Naive B cell (primary cell): ENCODE measurements at regions not wholly inside any gene's neighbourhood (a gene's known extent, or its start where the extent isn't known, plus 50 kb on each side); places are given as distances from the start of the nearest gene placed in this dataset.
"Not testable (repeated sequence)": the region's sequence is repeated elsewhere in the genome, so short reads cannot be mapped to it uniquely, and the experiment has no call there.

Experiments used
- ATAC-seq, 2 donors: fragments of 150-1000 bp; cut with Tn5 transposase; 2 replicates each; pipeline ENCODE4 v1.10.0; 2021; ENCODE audit warnings: low read depth in 2 of 2, mild to moderate bottlenecking in 2 of 2, moderate library complexity in 2 of 2
- DNase-seq: peaks from one replicate; pipeline ENCODE4 v3.0.0; 2022
- H3K27ac Mint-ChIP-seq, 6 donors: one replicate each; pipeline ENCODE4 v1.8.0; 2020 to 2022; ENCODE audit warnings: mild to moderate bottlenecking in 6 of 6, mixed read lengths in 6 of 6, moderate library complexity in 5 of 6, inconsistent platforms in 2 of 6
- H3K27me3 Mint-ChIP-seq, 3 donors: one replicate each; pipeline ENCODE4 v1.8.0; 2021 to 2022; ENCODE audit warnings: mixed read lengths in 3 of 3, mild to moderate bottlenecking in 1 of 3
- H3K36me3 Mint-ChIP-seq, 2 donors: one replicate each; pipeline ENCODE4 v1.8.0; 2020 to 2022; ENCODE audit warnings: mixed read lengths in 2 of 2, inconsistent platforms in 1 of 2, mild to moderate bottlenecking in 1 of 2
- H3K4me1 Mint-ChIP-seq, 3 donors: one replicate each; pipeline ENCODE4 v1.8.0; 2020 to 2022; ENCODE audit warnings: mixed read lengths in 3 of 3, inconsistent platforms in 1 of 3, mild to moderate bottlenecking in 1 of 3, moderate library complexity in 1 of 3
- H3K4me3 Mint-ChIP-seq, 8 donors: one replicate each; pipeline ENCODE4 v1.8.0; 2020 to 2022; ENCODE audit warnings: mild to moderate bottlenecking in 8 of 8, mixed read lengths in 8 of 8, moderate library complexity in 8 of 8, inconsistent platforms in 2 of 8
- H3K9me3 Mint-ChIP-seq, 7 donors: one replicate each; pipeline ENCODE4 v1.8.0; 2020 to 2022; ENCODE audit warnings: mixed read lengths in 7 of 7, mild to moderate bottlenecking in 5 of 7, inconsistent platforms in 2 of 7, moderate library complexity in 1 of 7

DNA sequence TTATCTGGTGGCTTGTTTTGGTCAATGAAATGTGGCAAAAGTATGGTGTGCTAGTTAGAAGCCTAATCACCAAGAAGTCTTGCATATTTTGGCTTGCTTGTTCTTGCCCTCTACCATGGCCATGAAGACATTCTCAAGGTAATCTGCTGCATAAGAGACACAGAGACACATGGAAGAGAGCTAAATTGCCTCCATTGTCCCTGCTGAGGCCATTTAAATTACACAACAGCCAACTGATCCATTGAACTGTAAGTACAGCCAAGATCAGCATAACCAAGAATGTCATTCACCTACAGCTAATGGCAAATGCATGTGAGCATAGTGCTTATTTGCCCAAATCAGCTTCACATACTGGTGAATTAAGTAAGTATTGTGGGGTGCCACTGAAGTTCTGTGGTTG, 603.8 kb downstream of the FRK start:
- no peaks in the 10 kb centered on the region for H3K27me3 Mint-ChIP-seq
- no peaks in the 10 kb centered on the region for H3K4me1 Mint-ChIP-seq
- DNase-seq, result no peak
- no peak overlapping the region for H3K4me3 Mint-ChIP-seq
- no peak overlapping the region for H3K27ac Mint-ChIP-seq
- no peak for ATAC-seq
- peaks cover 0 to 5% (median 0%) of the 10 kb centered on the region in 7 donors for H3K9me3 Mint-ChIP-seq
- H3K36me3 Mint-ChIP-seq, result no peaks in the 10 kb centered on the region

DNA sequence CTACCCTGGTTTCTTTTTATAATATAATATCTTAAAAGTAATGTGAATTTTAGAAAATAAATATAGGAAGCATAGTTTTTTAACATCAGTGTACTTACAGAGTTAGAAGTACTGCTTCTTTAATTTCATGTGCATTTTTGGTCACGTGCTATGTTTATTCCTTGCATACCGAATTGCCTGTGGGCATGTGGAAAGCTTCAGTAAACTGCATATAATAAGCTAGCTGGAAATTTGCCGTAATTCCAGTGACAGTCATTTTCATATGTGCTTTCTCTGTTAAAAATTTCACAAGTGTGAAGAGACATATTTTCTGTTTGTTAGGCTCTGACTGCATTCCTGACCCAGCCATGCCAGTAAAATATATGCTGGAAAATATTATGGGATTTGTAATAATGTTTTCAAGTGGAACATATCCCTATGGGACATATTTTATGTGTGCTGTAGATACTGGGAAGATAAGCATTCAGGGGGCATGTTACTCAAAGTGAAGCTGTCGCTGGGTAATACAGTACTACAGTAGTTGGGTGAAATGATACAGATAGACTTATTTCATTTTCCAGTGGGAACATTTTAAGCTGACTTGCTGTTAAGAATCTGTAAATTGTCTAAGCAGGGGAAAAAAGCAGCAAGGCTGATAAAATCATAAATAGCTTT, 616.7 kb downstream of the FRK start:
- H3K27me3 Mint-ChIP-seq, result no peaks in the 10 kb centered on the region
- H3K4me1 Mint-ChIP-seq, result no peaks in the 10 kb centered on the region
- no peak for DNase-seq
- peaks cover 0 to 13% (median 2%) of the 10 kb centered on the region in 7 donors for H3K9me3 Mint-ChIP-seq
- no peak overlapping the region for H3K4me3 Mint-ChIP-seq
- H3K27ac Mint-ChIP-seq, result no peak overlapping the region
- H3K36me3 Mint-ChIP-seq, result no peaks in the 10 kb centered on the region
- ATAC-seq, result no peak

DNA sequence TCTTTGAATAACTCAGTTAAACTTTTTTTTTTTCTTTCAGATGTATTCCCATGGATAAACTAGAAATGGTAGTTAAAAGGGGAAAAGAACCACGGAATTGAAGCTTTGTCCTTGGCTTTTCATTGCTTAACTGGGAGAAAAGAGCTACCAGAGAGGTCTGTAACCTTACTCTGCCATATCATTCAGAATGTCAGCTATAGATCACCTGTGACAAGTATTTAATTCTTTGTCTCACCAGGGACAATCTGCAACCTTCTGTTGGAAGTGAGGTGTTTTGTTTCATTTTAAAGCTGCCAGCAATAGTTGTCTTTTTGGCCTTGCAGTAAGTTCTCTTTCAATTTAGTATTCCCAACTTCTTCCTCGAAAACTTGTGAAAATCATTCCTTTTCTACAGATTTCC, 618.4 kb downstream of the FRK start:
- Mint-ChIP-seq H3K36me3 (no peaks in the 10 kb centered on the region), H3K27ac (no peak overlapping the region), H3K27me3 (no peaks in the 10 kb centered on the region), H3K9me3 (peaks cover 0 to 13% (median 4%) of the 10 kb centered on the region in 7 donors), H3K4me1 (no peaks in the 10 kb centered on the region), H3K4me3 (no peak overlapping the region)
- ATAC-seq, result no peak
- DNase-seq, result no peak

DNA sequence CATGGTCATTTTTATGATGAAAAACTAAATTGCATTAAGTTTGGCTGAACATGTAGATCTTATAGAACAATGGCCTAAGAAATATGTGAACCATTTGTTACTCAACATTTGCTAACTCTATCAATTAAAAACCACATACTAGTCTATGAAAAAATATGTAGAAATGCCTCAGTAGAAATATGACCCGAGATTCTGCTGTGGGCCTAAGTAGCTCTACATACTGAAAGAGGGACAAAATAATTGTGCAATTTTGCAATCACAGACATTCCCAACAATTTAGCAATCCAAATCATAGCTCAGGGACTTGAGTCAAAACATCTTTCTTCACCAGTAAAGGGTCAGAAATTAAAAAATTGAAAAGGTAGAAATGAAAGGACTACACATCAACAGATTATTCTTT, 619.0 kb downstream of the FRK start:
- H3K36me3 Mint-ChIP-seq, result no peaks in the 10 kb centered on the region
- no peak overlapping the region for H3K4me3 Mint-ChIP-seq
- H3K27me3 Mint-ChIP-seq, result no peaks in the 10 kb centered on the region
- no peak overlapping the region for H3K27ac Mint-ChIP-seq
- ATAC-seq (no peak), DNase-seq (no peak)
- H3K9me3 Mint-ChIP-seq, result peaks cover 0 to 11% (median 4%) of the 10 kb centered on the region in 7 donors
- no peaks in the 10 kb centered on the region for H3K4me1 Mint-ChIP-seq

DNA sequence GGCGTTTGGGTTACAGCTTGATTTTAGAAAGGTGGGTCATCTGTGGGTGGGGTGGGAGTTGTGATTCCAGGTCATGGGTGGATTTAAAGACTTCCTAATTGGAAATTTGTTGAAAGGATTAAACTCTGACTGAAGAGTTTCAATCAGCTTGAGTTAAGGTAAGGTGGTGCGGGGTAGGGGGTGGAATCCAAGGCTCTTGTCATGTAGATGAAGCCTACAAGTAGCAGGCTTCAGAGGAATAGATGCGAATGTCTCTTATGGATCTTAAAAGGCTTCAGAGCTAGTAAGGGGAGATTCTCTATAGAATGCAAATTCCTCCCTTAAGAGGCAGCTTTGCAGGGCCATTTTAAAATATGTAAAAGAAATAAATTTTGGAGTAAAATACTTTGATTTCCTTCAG, 645.3 kb downstream of the FRK start:
- ATAC-seq, result no peak
- no peaks in the 10 kb centered on the region for H3K4me1 Mint-ChIP-seq
- H3K27me3 Mint-ChIP-seq, result no peaks in the 10 kb centered on the region
- no peaks in the 10 kb centered on the region for H3K36me3 Mint-ChIP-seq
- no peak for DNase-seq
- H3K9me3 Mint-ChIP-seq, result peaks cover 0 to 14% (median 3%) of the 10 kb centered on the region in 7 donors
- no peak overlapping the region for H3K27ac Mint-ChIP-seq
- H3K4me3 Mint-ChIP-seq, result no peak overlapping the region

DNA sequence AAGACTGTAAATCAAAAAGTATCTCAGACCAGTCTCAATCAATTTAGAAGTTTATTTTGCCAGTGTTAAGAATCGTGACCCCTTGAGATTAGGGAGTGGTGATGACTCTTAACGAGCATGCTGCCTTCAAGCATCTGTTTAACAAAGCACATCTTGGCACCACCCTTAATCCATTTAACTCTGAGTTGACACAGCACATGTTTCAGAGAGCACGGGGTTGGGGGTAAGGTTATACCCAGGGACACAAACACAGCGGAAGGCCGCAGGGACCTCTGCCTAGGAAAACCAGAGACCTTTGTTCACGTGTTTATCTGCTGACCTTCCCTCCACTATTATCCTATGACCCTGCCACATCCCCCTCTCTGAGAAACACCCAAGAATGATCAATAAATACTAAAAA, 645.8 kb downstream of the FRK start:
- H3K9me3 Mint-ChIP-seq, result peaks cover 0 to 14% (median 3%) of the 10 kb centered on the region in 7 donors
- not testable (repeated sequence) for H3K4me1 Mint-ChIP-seq, H3K4me3 Mint-ChIP-seq, ATAC-seq, H3K27me3 Mint-ChIP-seq, H3K27ac Mint-ChIP-seq, H3K36me3 Mint-ChIP-seq, DNase-seq

DNA sequence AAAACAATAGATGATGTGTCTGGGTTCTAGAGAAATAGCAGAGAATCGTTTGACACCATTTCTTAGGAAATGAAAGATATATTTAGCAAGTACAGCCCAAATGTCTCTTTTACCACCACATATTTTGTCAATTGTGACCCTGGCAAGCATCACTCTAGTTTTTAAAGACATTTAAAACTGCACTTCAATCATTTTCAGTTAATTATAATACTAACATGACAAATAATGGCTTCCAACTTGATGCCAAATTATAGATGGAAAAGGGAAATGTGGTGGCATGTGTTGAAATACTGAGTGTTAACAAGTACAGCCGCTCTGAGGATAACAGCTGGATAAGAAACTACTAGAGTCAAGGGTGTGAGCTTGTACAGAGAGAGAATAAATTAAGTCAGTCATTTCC, 648.9 kb downstream of the FRK start:
- Mint-ChIP-seq H3K27me3 (no peaks in the 10 kb centered on the region), H3K36me3 (no peaks in the 10 kb centered on the region), H3K27ac (no peak overlapping the region), H3K4me1 (no peaks in the 10 kb centered on the region), H3K9me3 (peaks cover 0 to 8% (median 2%) of the 10 kb centered on the region in 7 donors), H3K4me3 (no peak overlapping the region)
- DNase-seq, result no peak
- no peak for ATAC-seq

DNA sequence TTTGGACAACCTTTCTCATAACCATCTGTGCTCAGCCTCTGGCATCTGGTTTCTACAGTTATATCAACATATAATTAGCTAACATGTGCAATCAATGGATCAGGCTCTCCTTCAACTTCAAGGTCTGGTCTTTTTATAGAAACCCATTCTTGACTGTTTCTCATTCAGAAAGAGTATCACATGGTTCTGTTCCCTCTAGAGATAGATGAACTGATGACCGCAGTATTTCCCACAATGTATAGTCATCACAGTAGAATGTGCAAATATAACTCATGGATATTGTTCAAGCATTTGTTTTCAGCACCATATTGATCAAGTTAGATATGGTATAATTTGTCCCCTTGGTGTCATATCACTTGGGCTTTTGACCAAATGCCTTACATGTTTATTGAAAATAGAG, 656.2 kb downstream of the FRK start:
- DNase-seq (no peak), ATAC-seq (no peak)
- H3K36me3 Mint-ChIP-seq, result no peaks in the 10 kb centered on the region
- H3K9me3 Mint-ChIP-seq, result peaks cover 4 to 17% (median 9%) of the 10 kb centered on the region in 7 donors
- no peaks in the 10 kb centered on the region for H3K4me1 Mint-ChIP-seq
- no peak overlapping the region for H3K4me3 Mint-ChIP-seq
- no peak overlapping the region for H3K27ac Mint-ChIP-seq
- no peaks in the 10 kb centered on the region for H3K27me3 Mint-ChIP-seq

DNA sequence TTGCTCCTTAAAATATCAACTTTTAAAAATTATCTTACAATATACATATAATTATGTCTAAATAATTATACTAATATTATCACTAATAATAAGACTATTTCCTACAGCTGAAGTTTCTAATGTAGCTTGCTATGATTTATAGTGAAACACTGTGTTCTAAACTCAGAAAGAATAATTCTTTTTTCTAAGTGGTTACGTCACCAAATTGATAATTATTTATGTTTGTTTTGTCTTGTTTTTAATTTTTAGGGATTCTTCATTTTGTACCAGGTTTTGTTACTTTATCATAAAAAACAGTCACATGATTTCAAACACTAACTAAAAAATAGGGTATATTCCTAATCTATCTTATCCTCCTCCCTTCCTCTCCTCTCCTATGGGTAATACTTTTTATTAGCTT, 662.1 kb downstream of the FRK start:
- Mint-ChIP-seq H3K4me3 (no peak overlapping the region), H3K4me1 (no peaks in the 10 kb centered on the region), H3K9me3 (peaks cover 6 to 22% (median 9%) of the 10 kb centered on the region in 7 donors), H3K36me3 (no peaks in the 10 kb centered on the region), H3K27ac (no peak overlapping the region), H3K27me3 (no peaks in the 10 kb centered on the region)
- ATAC-seq, result no peak
- DNase-seq, result no peak

DNA sequence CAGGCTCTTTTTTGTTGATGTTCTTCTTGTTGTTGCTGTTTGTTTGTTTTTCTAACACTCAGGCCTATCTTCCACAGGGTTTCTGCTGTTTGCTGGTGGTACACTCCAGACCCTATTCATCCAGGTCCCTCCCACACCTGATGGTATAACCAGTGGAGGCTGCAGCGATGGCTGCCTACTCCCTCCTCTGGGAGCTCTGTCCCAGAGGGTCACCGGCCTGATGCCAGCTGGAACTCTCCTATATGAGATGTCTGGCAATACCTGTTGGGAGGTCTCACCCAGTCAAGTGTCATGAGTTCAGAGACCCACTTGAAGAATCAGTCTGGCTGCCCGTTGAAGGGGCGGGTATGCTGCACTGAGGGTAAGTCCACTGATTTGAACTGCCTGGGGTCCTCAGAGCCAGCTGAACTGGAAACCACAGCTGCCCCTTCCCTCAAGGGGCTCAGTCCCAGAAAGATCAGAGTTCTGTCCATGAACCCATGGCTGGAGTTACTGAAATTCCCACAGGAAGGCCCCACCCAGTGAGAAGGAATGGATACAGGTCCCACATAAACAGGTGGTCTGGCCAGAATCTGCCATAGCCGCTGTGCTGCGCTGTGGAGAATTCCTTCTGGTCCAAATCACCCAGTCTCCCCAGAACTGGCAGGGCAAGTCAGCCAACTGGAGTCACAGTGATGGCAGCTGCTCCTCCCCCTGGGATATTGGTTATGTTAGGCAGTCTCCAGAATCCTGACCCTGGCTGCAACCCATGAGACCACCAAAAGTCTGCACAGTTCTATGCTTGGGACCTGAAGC, 664.4 kb downstream of the FRK start:
- no peak for ATAC-seq
- no peaks in the 10 kb centered on the region for H3K4me1 Mint-ChIP-seq
- H3K4me3 Mint-ChIP-seq, result peak overlapping the region in 1 of 8 donors; percentile 23
- H3K36me3 Mint-ChIP-seq, result no peaks in the 10 kb centered on the region
- no peak overlapping the region for H3K27ac Mint-ChIP-seq
- no peak for DNase-seq
- no peaks in the 10 kb centered on the region for H3K27me3 Mint-ChIP-seq
- peaks cover 4 to 30% (median 15%) of the 10 kb centered on the region in 7 donors for H3K9me3 Mint-ChIP-seq

DNA sequence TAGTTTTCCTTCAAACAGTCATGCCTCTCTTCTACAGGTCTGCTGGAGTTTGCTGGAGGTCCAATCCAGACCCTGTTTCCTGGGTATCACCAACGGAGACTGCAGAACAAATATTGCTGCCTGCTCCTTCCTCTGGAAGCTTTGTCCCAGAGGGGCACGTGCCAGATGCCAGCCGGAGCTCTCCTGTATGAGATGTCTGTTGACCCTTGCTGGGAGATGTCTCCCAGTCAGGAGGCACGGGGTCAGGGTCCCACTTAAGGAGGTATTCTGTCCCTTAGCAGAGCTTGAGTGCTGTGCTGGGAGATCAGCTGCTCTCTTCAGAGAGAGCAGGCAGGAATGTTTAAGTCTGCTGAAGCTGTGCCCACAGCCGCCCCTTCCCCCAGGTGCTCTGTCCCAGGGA, 666.9 kb downstream of the FRK start:
- Mint-ChIP-seq H3K27me3 (no peaks in the 10 kb centered on the region), H3K9me3 (peaks cover 13 to 34% (median 20%) of the 10 kb centered on the region in 7 donors), H3K36me3 (no peaks in the 10 kb centered on the region), H3K27ac (no peak overlapping the region), H3K4me3 (no peak overlapping the region), H3K4me1 (no peaks in the 10 kb centered on the region)
- DNase-seq (no peak), ATAC-seq (no peak)

DNA sequence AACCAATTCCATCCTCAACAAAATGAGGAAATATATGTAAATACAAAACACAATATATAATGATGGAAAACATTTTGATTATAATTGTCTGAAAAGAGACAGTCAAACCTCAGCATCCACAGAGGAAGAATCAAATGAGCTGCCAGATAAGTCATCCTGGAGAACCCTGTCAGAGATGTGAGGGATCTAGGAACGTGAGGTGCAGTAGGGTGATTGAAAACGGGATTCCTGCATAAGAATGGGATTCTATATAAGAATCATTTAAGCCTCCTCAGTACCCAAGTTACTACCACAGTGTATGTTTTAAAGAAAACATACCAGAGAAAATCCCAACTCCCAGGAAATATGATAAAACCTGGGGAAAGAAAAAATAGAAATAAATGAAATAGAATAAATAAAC, 690.5 kb downstream of the FRK start:
- ATAC-seq (no peak), DNase-seq (no peak)
- Mint-ChIP-seq H3K36me3 (no peaks in the 10 kb centered on the region), H3K27ac (no peak overlapping the region), H3K4me1 (no peaks in the 10 kb centered on the region), H3K4me3 (no peak overlapping the region), H3K27me3 (no peaks in the 10 kb centered on the region), H3K9me3 (peaks cover 0 to 20% (median 10%) of the 10 kb centered on the region in 7 donors)

DNA sequence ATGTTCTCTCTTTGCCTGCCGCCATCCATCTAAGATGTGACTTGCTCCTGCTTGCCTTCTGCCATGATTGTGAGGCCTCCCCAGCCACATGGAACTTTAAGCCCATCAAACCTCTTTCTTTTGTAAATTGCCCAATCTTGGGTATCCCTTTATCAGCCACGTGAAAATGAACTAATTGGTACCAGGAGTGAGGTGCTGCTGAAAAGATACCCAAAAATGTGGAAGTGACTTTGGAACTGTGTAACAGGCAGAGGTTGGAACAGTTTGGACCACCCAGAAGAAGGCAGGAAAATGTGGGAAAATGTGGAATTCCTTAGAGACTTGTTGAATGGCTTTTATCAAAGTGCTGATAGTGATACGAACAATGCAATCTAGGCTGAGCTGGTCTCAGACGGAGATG, 694.9 kb downstream of the FRK start:
- H3K4me3 Mint-ChIP-seq, result no peak overlapping the region
- DNase-seq, result no peak
- no peak for ATAC-seq
- H3K36me3 Mint-ChIP-seq, result no peaks in the 10 kb centered on the region
- peaks cover 0 to 20% (median 13%) of the 10 kb centered on the region in 7 donors for H3K9me3 Mint-ChIP-seq
- no peaks in the 10 kb centered on the region for H3K4me1 Mint-ChIP-seq
- H3K27me3 Mint-ChIP-seq, result no peaks in the 10 kb centered on the region
- no peak overlapping the region for H3K27ac Mint-ChIP-seq

DNA sequence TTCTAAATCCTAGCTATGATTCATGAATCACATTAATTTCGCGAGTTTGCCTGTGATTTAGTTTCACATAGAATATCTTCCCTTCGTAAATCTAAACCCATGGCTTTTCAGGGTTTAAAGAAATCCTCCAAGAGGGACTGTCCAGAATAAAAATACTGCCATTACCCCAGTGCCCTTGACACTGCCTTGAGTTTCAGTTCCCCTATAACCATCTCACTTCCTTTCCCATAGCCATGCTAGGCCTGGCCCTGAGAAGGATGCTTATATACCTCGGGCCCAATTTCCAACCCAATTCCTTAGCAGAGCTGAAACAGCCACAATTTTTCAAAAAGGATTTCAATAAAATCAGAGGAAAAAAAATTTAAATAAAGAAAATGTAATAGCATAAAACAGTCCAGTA, 697.3 kb downstream of the FRK start:
- ATAC-seq (no peak), DNase-seq (no peak)
- H3K4me1 Mint-ChIP-seq, result no peaks in the 10 kb centered on the region
- no peaks in the 10 kb centered on the region for H3K27me3 Mint-ChIP-seq
- H3K4me3 Mint-ChIP-seq, result no peak overlapping the region
- H3K9me3 Mint-ChIP-seq, result peaks cover 0 to 20% (median 13%) of the 10 kb centered on the region in 7 donors
- H3K27ac Mint-ChIP-seq, result no peak overlapping the region
- H3K36me3 Mint-ChIP-seq, result no peaks in the 10 kb centered on the region
